ENCODE measurements at regions not wholly inside any gene's neighbourhood (a gene's known extent, or its start where the extent isn't known, plus 50 kb on each side); places are given as distances from the start of the nearest gene placed in this dataset.

DNA sequence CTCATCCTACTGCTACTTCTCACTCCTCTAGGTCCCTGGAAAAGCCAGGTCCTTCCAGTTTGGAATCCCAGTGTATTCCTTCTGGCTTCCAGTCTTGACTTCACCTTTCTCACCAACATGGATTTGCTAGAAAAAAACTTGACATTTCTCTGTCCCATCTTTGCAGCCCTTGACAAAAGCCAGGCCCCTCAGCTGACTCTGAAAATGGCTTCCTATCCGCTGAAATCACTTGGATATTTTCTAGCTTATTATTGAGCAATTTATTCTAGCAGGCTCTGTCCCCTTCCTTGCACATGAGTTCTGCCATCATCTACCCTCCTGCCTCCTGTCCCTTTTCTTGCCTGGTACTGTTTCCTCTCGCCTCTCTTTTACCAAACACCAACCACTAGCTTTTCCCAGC lies 427.2 kb downstream of the BUD13 start:
- Histone ChIP-seq H3K36me3 (ENCODE audit: control insufficient read depth, low read length) (no peaks in the 10 kb centered on the region), H3K4me1 (ENCODE audit: control insufficient read depth, low read length) (peaks cover 47% of the 10 kb centered on the region), H3K9me3 (ENCODE audit: control insufficient read depth, insufficient read depth, low read length) (no peaks in the 10 kb centered on the region), H3K4me3 (ENCODE audit: low read length) (no peak overlapping the region), H3K27ac (ENCODE audit: low read depth, low read length) (no peak overlapping the region), H3F3A (ENCODE audit: control insufficient read depth, insufficient read depth) (no peaks in the 10 kb centered on the region), H3K79me2 (ENCODE audit: control insufficient read depth, low read length) (no peaks in the 10 kb centered on the region), H3K9me2 (replicated peaks; ENCODE audit: control insufficient read depth, low read length) (no peaks in the 10 kb centered on the region), H3K27me3 (ENCODE audit: control insufficient read depth, low read length) (peaks cover 14% of the 10 kb centered on the region), H3K4me2 (ENCODE audit: low read length) (no peak overlapping the region), H4K20me1 (ENCODE audit: control insufficient read depth, insufficient read depth, low read depth, low read length) (no peaks in the 10 kb centered on the region)
- TF ChIP-seq, protein P1, sequence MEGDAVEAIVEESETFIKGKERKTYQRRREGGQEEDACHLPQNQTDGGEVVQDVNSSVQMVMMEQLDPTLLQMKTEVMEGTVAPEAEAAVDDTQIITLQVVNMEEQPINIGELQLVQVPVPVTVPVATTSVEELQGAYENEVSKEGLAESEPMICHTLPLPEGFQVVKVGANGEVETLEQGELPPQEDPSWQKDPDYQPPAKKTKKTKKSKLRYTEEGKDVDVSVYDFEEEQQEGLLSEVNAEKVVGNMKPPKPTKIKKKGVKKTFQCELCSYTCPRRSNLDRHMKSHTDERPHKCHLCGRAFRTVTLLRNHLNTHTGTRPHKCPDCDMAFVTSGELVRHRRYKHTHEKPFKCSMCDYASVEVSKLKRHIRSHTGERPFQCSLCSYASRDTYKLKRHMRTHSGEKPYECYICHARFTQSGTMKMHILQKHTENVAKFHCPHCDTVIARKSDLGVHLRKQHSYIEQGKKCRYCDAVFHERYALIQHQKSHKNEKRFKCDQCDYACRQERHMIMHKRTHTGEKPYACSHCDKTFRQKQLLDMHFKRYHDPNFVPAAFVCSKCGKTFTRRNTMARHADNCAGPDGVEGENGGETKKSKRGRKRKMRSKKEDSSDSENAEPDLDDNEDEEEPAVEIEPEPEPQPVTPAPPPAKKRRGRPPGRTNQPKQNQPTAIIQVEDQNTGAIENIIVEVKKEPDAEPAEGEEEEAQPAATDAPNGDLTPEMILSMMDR (IDR thresholded peaks at IDR 0.05; ENCODE audit: low read depth, low read length, poor library complexity, severe bottlenecking): no peak

DNA sequence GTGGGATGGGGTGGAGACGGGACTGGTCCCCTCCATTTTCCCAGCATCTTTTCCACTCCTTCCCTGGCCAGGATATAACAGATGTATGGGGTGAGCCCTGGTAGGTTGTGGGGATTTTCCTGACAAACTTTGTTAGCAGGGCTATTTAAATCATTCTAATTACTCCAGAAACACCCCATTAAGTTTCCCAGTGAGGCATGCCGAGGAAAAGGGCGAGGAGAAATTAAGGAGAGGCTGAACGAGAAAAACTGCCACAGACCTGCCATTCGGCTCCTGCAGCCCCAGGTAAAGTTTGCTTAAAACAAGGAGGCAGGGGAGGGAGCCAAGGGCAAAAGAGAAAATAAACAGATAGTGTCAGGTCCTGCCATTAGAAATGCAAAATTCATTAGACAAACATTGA lies 428.2 kb downstream of the BUD13 start:
- no peaks in the 10 kb centered on the region for H4K20me1 ChIP-seq (ENCODE audit: control insufficient read depth, insufficient read depth, low read depth, low read length)
- H3K36me3 ChIP-seq (ENCODE audit: control insufficient read depth, low read length): no peaks in the 10 kb centered on the region
- no peak overlapping the region for H3K4me3 ChIP-seq (ENCODE audit: low read length)
- H3K4me1 ChIP-seq (ENCODE audit: control insufficient read depth, low read length): peaks cover 47% of the 10 kb centered on the region
- no peak overlapping the region for H3K4me2 ChIP-seq (ENCODE audit: low read length)
- H3K9me3 ChIP-seq (ENCODE audit: control insufficient read depth, insufficient read depth, low read length): no peaks in the 10 kb centered on the region
- TF ChIP-seq EZH2phosphoT487 (IDR thresholded peaks at IDR 0.05; ENCODE audit: borderline replicate concordance, low read length): no peak
- TF ChIP-seq, protein P1 (IDR thresholded peaks at IDR 0.05; ENCODE audit: low read depth, low read length, poor library complexity, severe bottlenecking): no peak
- no peaks in the 10 kb centered on the region for H3F3A ChIP-seq (ENCODE audit: control insufficient read depth, insufficient read depth)
- H3K9me2 ChIP-seq (replicated peaks; ENCODE audit: control insufficient read depth, low read length): no peaks in the 10 kb centered on the region
- peaks cover 14% of the 10 kb centered on the region for H3K27me3 ChIP-seq (ENCODE audit: control insufficient read depth, low read length)
- no peaks in the 10 kb centered on the region for H3K79me2 ChIP-seq (ENCODE audit: control insufficient read depth, low read length)
- no peak overlapping the region for H3K27ac ChIP-seq (ENCODE audit: low read depth, low read length)

- Histone ChIP-seq H3K9me2 (replicated peaks; ENCODE audit: control insufficient read depth, low read length) (no peaks in the 10 kb centered on the region), H3K36me3 (ENCODE audit: control insufficient read depth, low read length) (no peaks in the 10 kb centered on the region), H3F3A (ENCODE audit: control insufficient read depth, insufficient read depth) (no peaks in the 10 kb centered on the region), H3K27me3 (ENCODE audit: control insufficient read depth, low read length) (peaks cover 14% of the 10 kb centered on the region), H3K4me1 (ENCODE audit: control insufficient read depth, low read length) (peaks cover 35% of the 10 kb centered on the region), H3K4me2 (ENCODE audit: low read length) (no peak overlapping the region), H3K27ac (ENCODE audit: low read depth, low read length) (no peak overlapping the region), H3K9me3 (ENCODE audit: control insufficient read depth, insufficient read depth, low read length) (no peaks in the 10 kb centered on the region), H4K20me1 (ENCODE audit: control insufficient read depth, insufficient read depth, low read depth, low read length) (no peaks in the 10 kb centered on the region), H3K79me2 (ENCODE audit: control insufficient read depth, low read length) (no peaks in the 10 kb centered on the region), H3K4me3 (ENCODE audit: low read length) (no peak overlapping the region)
- TF ChIP-seq, protein P1 (IDR thresholded peaks at IDR 0.05; ENCODE audit: low read depth, low read length, poor library complexity, severe bottlenecking): no peak
- no peak for TF ChIP-seq EZH2phosphoT487 (IDR thresholded peaks at IDR 0.05; ENCODE audit: borderline replicate concordance, low read length)
These were observed 429.5 kb downstream of the BUD13 start for GRCh38 chr11:116343270-116343669.

GRCh38 chr11:116342148-116342547 lies 430.6 kb downstream of the BUD13 start:
- Histone ChIP-seq H3K9me2 (replicated peaks; ENCODE audit: control insufficient read depth, low read length) (no peaks in the 10 kb centered on the region), H3K79me2 (ENCODE audit: control insufficient read depth, low read length) (no peaks in the 10 kb centered on the region), H4K20me1 (ENCODE audit: control insufficient read depth, insufficient read depth, low read depth, low read length) (no peaks in the 10 kb centered on the region), H3K27me3 (ENCODE audit: control insufficient read depth, low read length) (peaks cover 14% of the 10 kb centered on the region), H3F3A (ENCODE audit: control insufficient read depth, insufficient read depth) (no peaks in the 10 kb centered on the region), H3K4me1 (ENCODE audit: control insufficient read depth, low read length) (peaks cover 30% of the 10 kb centered on the region), H3K36me3 (ENCODE audit: control insufficient read depth, low read length) (no peaks in the 10 kb centered on the region), H3K9me3 (ENCODE audit: control insufficient read depth, insufficient read depth, low read length) (no peaks in the 10 kb centered on the region), H3K4me2 (ENCODE audit: low read length) (no peak overlapping the region), H3K4me3 (ENCODE audit: low read length) (no peak overlapping the region), H3K27ac (ENCODE audit: low read depth, low read length) (no peak overlapping the region)
- TF ChIP-seq, protein P1 (IDR thresholded peaks at IDR 0.05; ENCODE audit: low read depth, low read length, poor library complexity, severe bottlenecking): no peak
- no peak for TF ChIP-seq EZH2phosphoT487 (IDR thresholded peaks at IDR 0.05; ENCODE audit: borderline replicate concordance, low read length)

Measured in DOHH2 (cell line).